Spinal cord (tissue), 9 donors: ENCODE measurements at regions not wholly inside any gene's neighbourhood (a gene's known extent, or its start where the extent isn't known, plus 50 kb on each side); places are given as distances from the start of the nearest gene placed in this dataset.

Experiments
- DNase-seq, 6 donors: peaks; one replicate each; pipeline versions ENCODE4 v3.0.0 to v3.0.0-alpha.2; 2013 to 2015; ENCODE audit warnings: low spot score in 6 of 6, low read depth in 4 of 6
- H3K27ac ChIP-seq: one replicate; pipeline ENCODE4 v1.5.1; 2013; ENCODE audit warnings: low read depth, low read length, control low read depth
- H3K27me3 ChIP-seq: one replicate; pipeline ENCODE4 v1.6.1; 2013; ENCODE audit warnings: low read length; ENCODE audit not compliant: control insufficient read depth, insufficient read depth
- H3K36me3 ChIP-seq: one replicate; pipeline ENCODE4 v1.6.1; 2013; ENCODE audit warnings: low read length; ENCODE audit not compliant: control insufficient read depth, insufficient read depth
- H3K4me1 ChIP-seq: one replicate; pipeline ENCODE4 v1.6.1; 2013; ENCODE audit warnings: low read length; ENCODE audit not compliant: control insufficient read depth, insufficient read depth
- H3K4me3 ChIP-seq: one replicate; pipeline ENCODE4 v1.5.1; 2013; ENCODE audit warnings: low read depth, low read length, control low read depth
- H3K9me3 ChIP-seq: one replicate; pipeline ENCODE4 v1.6.1; 2013; ENCODE audit warnings: low read length; ENCODE audit not compliant: control insufficient read depth, insufficient read depth
- WGBS: methylation state at CpG from one replicate; pipeline ENCODE4 v1.1.5; 2013; ENCODE audit warnings: missing lambda C conversion rate; ENCODE audit not compliant: insufficient coverage; 5-methylcytosine and 5-hydroxymethylcytosine counted together
- donor health status: healthy.

GRCh38 chr20:22925613-22925983, 109.5 kb upstream of the SSTR4 start:
- Histone ChIP-seq H3K4me1 (no peaks in the 10 kb centered on the region), H3K9me3 (no peaks in the 10 kb centered on the region), H3K27ac (no peak overlapping the region), H3K36me3 (no peaks in the 10 kb centered on the region), H3K4me3 (no peak overlapping the region), H3K27me3 (no peaks in the 10 kb centered on the region)
- DNase-seq = no peak
- 82% methylated on average over 3 of the region's 4 CpGs for WGBS

- H3K4me1 ChIP-seq = no peaks in the 10 kb centered on the region
- DNase-seq = no peak
- H3K27ac ChIP-seq = no peak overlapping the region
- 89% methylated on average over 1 of the region's 3 CpGs for WGBS
- H3K27me3 ChIP-seq = no peaks in the 10 kb centered on the region
- no peak overlapping the region for H3K4me3 ChIP-seq
- no peaks in the 10 kb centered on the region for H3K9me3 ChIP-seq
- no peaks in the 10 kb centered on the region for H3K36me3 ChIP-seq
These were observed 107.6 kb upstream of the SSTR4 start for GRCh38 chr20:22927537-22927936.

GRCh38 chr20:22928679-22929078, 106.4 kb upstream of the SSTR4 start:
- Histone ChIP-seq H3K4me3 (no peak overlapping the region), H3K27ac (no peak overlapping the region), H3K4me1 (no peaks in the 10 kb centered on the region), H3K36me3 (no peaks in the 10 kb centered on the region), H3K27me3 (no peaks in the 10 kb centered on the region), H3K9me3 (no peaks in the 10 kb centered on the region)
- DNase-seq = no peak
- WGBS = 51% methylated on average over 4 of the region's 7 CpGs

GRCh38 chr20:22929661-22930060, 105.5 kb upstream of the SSTR4 start:
- H3K4me3 ChIP-seq = no peak overlapping the region
- H3K9me3 ChIP-seq = no peaks in the 10 kb centered on the region
- no CpG with 5 or more reads among the region's 2 CpGs for WGBS
- no peaks in the 10 kb centered on the region for H3K27me3 ChIP-seq
- H3K27ac ChIP-seq = no peak overlapping the region
- H3K4me1 ChIP-seq = no peaks in the 10 kb centered on the region
- H3K36me3 ChIP-seq = no peaks in the 10 kb centered on the region
- no peak for DNase-seq

GRCh38 chr20:22931653-22932608, 103.2 kb upstream of the SSTR4 start:
- no peaks in the 10 kb centered on the region for H3K27me3 ChIP-seq
- 82% methylated on average over 1 of the region's 7 CpGs for WGBS
- H3K27ac ChIP-seq = no peak overlapping the region
- no peak for DNase-seq
- H3K4me3 ChIP-seq = no peak overlapping the region
- H3K36me3 ChIP-seq = no peaks in the 10 kb centered on the region
- H3K4me1 ChIP-seq = no peaks in the 10 kb centered on the region
- peaks cover 3% of the 10 kb centered on the region for H3K9me3 ChIP-seq

- Histone ChIP-seq H3K9me3 (peaks cover 3% of the 10 kb centered on the region), H3K36me3 (no peaks in the 10 kb centered on the region), H3K4me1 (no peaks in the 10 kb centered on the region), H3K27ac (no peak overlapping the region), H3K4me3 (no peak overlapping the region), H3K27me3 (no peaks in the 10 kb centered on the region)
- DNase-seq = no peak
- WGBS = no CpG with 5 or more reads among the region's 3 CpGs
These were observed 95.9 kb upstream of the SSTR4 start for GRCh38 chr20:22939181-22939580.

GRCh38 chr20:22940350-22940749, 94.8 kb upstream of the SSTR4 start:
- no peaks in the 10 kb centered on the region for H3K36me3 ChIP-seq
- H3K4me1 ChIP-seq = no peaks in the 10 kb centered on the region
- DNase-seq = no peak
- no peak overlapping the region for H3K27ac ChIP-seq
- no peak overlapping the region for H3K4me3 ChIP-seq
- 100% methylated on average over 2 of the region's 4 CpGs for WGBS
- H3K9me3 ChIP-seq = peaks cover 3% of the 10 kb centered on the region
- H3K27me3 ChIP-seq = no peaks in the 10 kb centered on the region

GRCh38 chr20:22941550-22941949, 93.6 kb upstream of the SSTR4 start:
- H3K36me3 ChIP-seq = no peaks in the 10 kb centered on the region
- H3K9me3 ChIP-seq = no peaks in the 10 kb centered on the region
- DNase-seq = no peak
- no peak overlapping the region for H3K27ac ChIP-seq
- H3K27me3 ChIP-seq = no peaks in the 10 kb centered on the region
- no peak overlapping the region for H3K4me3 ChIP-seq
- H3K4me1 ChIP-seq = no peaks in the 10 kb centered on the region
- WGBS = 85% methylated on average over 5 of the region's 5 CpGs

GRCh38 chr20:22942742-22943141, 92.4 kb upstream of the SSTR4 start:
- H3K36me3 ChIP-seq = no peaks in the 10 kb centered on the region
- no peaks in the 10 kb centered on the region for H3K9me3 ChIP-seq
- H3K4me1 ChIP-seq = no peaks in the 10 kb centered on the region
- H3K27ac ChIP-seq = no peak overlapping the region
- WGBS = no CpG with 5 or more reads among the region's 2 CpGs
- no peak for DNase-seq
- H3K4me3 ChIP-seq = no peak overlapping the region
- no peaks in the 10 kb centered on the region for H3K27me3 ChIP-seq

- WGBS = 71% methylated on average over 1 of the region's 4 CpGs
- Histone ChIP-seq H3K27ac (no peak overlapping the region), H3K36me3 (no peaks in the 10 kb centered on the region), H3K9me3 (no peaks in the 10 kb centered on the region), H3K4me3 (no peak overlapping the region), H3K4me1 (no peaks in the 10 kb centered on the region), H3K27me3 (no peaks in the 10 kb centered on the region)
- no peak for DNase-seq
These were observed 91.0 kb upstream of the SSTR4 start for GRCh38 chr20:22944062-22944461.
